HG03060 (cell line): ENCODE measurements at regions not wholly inside any gene's neighbourhood (a gene's known extent, or its start where the extent isn't known, plus 50 kb on each side); places are given as distances from the start of the nearest gene placed in this dataset.

Source experiments
- ATAC-seq: cut with Tn5 transposase; IDR thresholded peaks from one replicate; pipeline ENCODE4 v1.9.1; 2021; ENCODE audit warnings: low read depth, moderate number of reproducible peaks; ENCODE audit not compliant: unreplicated experiment

- ATAC-seq = no peak
These were observed 229.2 kb downstream of the PTTG2 start for GRCh38 chr4:38189445-38189844.

DNA sequence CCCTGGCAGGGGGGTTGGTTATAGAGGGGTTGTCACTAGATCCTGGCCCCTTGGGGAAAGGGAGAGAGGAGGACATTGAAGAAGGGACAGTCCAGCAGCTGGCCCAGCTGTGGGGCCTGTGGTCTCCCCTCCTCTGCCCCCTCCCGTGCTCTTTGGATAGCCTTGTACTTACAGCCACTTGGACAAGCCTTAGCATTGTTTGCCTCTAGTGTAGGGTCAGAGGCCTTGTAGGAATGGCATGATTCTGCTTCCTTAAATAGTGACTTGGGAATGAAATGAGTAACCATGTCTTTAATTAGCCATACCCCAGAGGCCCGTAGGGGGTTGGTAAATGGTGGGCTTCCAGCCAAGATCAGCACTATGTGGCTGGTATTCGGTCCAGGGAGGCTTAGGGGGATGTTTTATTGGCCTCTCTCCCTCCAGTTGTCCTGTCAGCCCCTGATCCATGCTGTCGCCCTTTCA is 230.6 kb downstream of the PTTG2 start:
- no peak for ATAC-seq

GRCh38 chr4:38192516-38192915 is 232.3 kb downstream of the PTTG2 start:
- ATAC-seq = no peak

DNA sequence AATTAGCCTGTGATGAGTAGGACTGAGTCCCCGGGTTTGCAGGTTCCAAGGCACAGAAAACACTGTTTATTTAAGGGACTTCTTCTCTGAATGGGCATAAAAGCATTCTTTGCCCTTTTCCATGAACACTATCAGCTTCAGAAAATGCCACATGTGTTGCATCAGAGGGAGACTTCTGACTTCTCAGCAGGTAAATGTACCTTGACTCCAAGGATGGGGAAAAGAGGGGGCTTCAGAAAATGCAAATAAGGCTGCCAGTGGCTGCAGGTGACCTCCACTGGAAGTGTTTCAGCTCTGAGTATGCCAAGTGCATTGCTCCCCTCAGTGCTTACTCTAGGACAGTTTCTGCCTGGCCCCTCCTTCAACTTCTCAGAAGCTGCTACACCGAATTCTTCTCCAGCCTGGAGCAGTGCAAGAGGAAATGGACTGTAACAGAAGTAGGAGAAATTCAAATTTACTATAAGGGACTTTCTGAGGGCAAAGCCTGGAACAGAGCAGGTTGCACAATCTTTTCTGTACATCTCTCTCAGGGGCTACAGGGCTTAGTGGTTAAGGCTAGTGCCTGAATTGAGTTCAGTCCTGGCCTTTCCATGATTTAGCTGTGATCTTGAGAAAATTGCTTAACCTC is 233.2 kb downstream of the PTTG2 start:
- no peak for ATAC-seq

DNA sequence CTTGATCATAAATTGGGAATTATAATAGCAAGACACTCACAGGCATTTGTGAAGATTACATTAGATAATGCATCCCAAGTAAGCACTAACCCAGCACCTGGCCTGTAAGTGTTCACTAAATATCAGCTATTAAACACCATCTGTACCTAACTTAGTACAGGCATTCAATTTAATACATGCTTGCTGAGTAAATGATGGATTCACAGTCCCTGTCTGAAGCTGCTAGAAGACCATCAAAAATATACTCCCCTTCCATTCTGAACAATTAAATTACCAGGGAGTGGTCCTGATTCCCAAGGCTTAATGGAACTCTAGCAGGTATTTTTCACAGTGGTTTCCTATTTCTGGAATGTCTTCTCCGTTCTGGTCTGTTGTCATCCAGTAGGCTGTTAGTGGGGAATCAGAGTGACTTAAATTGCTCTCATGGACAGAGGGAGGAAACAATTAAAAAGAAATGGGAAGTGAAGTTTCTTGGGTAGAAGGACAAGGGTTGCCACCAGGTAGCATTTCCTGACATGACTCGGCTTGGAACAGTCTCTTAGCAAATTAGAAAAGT is 233.9 kb downstream of the PTTG2 start:
- no peak for ATAC-seq

DNA sequence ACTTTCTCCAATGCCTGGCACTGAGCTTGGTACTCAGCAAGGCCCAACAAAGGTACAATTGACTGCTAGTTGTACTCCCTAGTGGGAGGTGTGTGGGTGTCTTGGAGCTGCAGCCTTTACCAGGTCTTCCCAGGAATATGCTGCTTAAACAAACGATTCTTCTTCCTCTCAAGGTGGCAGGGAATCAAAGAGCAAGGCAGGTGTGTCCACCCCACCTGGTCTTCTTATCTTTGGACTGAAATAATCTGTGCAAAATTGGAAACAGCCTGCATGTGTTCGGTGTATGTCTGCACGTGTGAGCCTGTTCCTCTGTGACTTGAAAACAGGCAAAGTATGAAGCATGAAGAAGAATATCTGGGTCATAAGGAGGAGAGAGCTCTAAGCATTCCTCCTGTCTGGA is 235.3 kb downstream of the PTTG2 start:
- no peak for ATAC-seq

- no peak for ATAC-seq
These were observed 235.7 kb downstream of the PTTG2 start for GRCh38 chr4:38195911-38196310.

- ATAC-seq = no peak
These were observed 242.0 kb downstream of the PTTG2 start for GRCh38 chr4:38202242-38202641.

DNA sequence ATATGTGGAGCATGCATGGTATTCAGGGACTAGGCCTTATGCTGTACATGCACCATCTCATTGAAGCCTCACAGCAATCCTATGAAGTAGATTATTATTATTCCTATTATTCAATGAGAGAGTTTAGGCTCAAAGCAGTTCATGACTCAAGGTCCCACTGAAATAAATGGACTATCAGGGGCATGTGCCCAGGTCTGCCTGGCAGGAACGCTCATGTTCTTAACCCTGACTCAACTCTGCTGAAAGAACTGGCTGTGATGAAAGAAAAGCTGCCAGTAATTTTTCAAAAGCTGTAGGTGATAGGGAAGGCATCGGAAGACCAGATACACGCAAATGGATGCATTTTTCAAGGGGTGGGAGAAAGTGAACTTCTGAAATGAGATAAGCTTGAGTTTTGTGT is 243.4 kb downstream of the PTTG2 start:
- no peak for ATAC-seq

- no peak for ATAC-seq
These were observed 244.3 kb downstream of the PTTG2 start for GRCh38 chr4:38204339-38205035.

- no peak for ATAC-seq
These were observed 245.1 kb downstream of the PTTG2 start for GRCh38 chr4:38205261-38205660.

DNA sequence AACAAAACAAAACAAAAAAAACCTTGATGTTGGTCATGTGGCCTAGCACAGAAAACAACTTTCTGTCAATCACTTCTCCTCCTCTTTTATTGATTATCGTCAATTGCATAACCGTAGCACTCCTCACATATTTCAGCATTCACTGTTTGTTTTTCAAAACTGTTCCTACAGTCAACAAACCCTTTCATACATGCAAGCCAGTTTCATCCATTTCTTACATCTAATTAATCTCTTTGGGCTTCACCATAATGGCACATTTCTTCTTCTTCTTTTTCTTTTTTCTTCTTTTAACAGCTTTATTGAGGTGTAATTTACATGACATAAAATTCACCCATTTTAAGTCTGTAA is 246.9 kb downstream of the PTTG2 start:
- no peak for ATAC-seq

DNA sequence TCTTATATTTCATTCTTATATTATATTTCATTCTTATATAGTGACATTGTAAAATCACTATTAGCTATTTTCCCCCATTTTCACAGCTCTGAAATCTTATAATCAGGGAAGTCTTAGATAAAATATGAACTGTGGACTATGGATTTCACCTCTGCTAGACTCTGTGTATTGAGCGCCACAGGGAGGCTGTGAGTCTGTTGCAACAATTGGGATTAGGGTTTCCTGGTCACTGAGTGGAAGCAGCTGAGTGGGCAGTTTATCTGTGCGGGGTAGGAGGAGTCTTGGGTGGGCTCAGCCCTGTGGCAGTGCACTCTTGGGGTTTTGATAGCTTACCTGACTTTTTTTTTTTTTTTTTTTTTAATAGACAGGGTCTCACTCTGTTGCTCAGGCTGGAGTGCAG is 249.5 kb downstream of the PTTG2 start:
- no peak for ATAC-seq

DNA sequence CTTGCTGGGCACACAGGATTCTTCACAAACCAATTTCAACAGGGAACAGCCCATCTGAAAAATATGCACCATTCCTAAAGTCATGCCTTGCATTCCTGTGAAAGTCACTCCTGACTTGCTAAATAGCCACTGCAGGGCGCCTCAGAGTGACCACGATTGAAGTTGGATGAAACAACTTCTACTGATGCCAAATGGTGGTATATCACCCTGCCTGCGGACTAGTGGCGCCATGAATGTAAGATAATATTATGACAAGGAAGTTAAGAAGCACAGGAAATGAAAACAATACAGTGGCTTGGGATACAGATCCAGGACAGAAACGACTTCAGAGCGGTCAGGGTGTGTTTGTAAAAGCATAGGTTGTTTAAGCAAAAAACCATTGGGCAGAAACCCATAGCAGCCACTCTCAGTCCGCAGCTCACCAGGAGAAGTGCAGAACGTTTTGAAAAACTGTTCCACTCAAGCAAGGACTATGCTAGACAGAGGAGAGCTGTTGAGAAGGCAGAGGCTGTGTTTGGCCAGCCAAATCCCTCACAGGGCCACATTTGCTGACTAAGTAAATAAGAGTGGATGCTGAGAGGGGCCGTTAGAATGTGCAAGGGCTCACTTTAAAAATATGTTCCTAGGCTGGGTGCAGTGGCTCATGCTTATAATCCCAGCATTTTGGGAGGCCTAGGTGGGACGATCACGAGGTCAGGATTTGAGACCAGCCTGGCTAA is 250.4 kb downstream of the PTTG2 start:
- ATAC-seq = no peak

GRCh38 chr4:38211885-38212284 is 251.7 kb downstream of the PTTG2 start:
- no peak for ATAC-seq

DNA sequence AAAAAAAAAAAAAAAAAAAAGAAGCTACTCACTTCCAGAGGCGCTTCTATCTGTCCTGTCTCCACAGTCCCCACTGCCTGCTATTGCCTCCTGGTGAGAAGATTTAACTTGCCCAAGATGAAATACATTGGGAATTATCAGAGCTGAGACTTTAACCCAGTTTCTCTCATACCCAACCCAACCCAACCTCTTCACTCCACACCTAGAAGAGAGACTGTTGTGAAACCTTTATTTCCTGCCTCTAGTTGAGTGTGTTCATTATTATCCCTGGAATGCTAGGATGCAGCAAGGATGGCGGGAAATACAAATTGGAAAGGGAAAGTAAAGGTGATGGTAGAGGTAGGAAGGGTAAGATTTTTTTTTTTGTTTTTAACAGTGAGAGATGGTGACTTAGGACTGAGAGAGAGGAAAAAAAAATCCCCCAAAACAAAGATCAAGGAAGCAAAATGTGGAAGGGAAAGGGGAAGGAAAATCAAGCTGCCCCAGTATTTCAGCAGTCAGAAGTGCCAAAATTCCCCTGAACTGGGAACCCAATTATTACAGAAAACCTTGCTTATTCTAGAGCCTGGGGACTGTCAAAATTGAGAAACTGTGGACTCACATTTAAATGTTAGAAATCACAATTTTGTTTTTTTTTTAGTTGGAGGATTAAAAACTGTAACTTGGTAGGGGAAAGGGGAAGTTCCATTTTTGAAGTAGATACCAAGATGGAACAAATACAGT is 253.0 kb downstream of the PTTG2 start:
- ATAC-seq = no peak

DNA sequence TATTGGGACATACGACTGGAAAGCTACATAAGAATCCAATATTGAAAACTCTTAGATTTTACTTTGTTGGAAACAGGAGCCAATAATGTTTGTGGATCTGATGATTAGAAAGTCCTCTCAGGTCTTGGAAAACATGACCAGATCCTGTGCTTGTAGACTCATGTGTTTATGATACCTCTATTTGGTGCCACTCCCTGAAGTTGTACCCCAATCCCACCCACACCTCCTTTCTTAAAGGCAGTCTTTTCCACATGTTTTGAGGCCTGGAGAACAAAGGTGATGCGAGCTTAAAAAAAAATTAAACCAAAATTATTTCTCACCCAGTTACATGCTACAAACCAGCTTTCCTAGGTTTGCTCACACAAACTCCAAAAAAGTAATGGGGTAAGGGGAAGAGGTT is 262.7 kb downstream of the PTTG2 start:
- ATAC-seq = no peak

DNA sequence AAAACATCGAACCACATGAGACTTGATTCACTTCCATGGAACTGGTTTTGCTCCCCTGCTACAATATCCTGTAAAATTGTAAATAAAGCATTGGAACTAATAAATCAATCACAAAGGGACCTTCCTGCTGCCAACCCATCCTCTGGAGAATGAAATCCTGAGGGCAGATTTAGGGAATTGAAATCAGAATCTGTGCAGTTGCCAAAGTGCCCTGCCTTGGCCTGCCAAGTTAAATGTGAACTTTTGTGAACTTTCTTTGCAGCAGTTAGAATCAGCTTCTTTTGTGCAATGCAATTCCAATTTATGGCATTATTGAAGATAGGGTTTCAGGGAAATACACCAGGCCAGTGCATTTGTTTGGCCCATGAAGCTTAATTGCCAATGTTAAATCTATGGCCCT is 263.1 kb downstream of the PTTG2 start:
- no peak for ATAC-seq

DNA sequence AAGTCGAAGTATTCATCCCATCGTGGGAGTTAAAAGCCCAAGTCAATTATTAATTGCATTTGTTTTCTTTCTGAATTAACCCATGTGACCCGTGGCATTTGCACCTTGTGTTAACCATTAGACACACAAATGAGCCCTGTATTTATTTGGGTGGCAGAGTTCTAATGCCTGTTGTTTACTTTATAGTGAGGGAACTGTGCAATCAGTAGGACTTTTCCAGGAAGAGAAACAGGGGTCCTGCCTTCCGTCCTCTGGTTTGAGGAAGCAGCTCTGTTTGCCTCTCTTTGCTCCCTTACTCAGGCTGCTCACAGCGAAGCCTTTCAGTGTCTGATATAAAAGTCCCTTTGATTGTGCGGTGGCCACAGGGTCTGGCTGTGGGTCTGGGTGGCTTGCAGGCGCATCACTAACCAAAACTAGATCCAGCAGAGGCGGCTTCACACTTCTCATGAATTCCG is 263.6 kb downstream of the PTTG2 start:
- ATAC-seq = no peak

DNA sequence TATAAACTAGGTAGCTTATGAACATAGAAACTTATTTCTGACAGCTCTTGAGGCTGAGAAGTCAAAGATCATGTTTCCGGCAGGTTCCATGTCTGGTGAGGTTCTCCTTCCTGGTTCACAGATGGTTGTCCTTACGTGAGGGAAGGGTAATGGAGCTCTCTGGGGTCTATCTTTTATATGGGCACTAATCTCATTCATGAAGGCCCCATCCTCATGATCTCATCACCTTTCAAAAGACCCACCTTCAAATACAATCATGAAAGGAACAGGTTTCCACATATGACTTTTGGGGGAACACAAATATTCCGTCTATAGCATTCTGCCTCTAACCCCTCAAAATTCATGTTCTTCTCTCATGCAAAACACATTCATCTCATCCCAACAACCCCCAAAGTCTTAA is 264.7 kb downstream of the PTTG2 start:
- no peak for ATAC-seq

DNA sequence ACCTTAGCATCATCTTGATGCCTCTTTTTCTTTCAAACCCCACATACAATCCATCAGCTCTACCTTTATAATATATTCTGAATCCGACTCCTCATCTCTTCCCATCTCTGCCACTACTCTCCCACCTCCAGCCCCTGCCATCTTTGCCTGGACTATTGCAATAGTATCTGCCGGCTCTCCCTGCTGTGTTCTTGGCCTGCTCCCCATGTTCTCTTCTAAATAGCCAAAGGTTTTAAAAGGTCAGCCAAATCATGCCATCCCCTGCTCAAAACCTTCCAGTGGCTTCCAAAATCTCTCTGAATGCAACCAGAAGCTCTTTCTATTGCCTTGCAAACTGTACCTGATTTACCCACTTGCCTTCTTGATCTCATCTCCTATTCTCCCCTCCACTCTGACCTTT is 266.0 kb downstream of the PTTG2 start:
- ATAC-seq = no peak
